Brain microvascular endothelial cell (primary cell): ENCODE measurements at regions not wholly inside any gene's neighbourhood (a gene's known extent, or its start where the extent isn't known, plus 50 kb on each side); places are given as distances from the start of the nearest gene placed in this dataset.
"Not testable (repeated sequence)": the region's sequence is repeated elsewhere in the genome, so short reads cannot be mapped to it uniquely, and the experiment has no call there.

Source experiments
- DNase-seq: peaks from one replicate; pipeline ENCODE4 v3.0.0-alpha.2; 2020
- H3K27ac ChIP-seq: fragments of 250-450 bp; sonication (Bioruptor Pico); 2 replicates; pipeline ENCODE4 v1.5.1; 2020; ENCODE audit warnings: mild to moderate bottlenecking, moderate library complexity
- H3K27me3 ChIP-seq: fragments of 250-450 bp; sonication (Bioruptor Pico); replicated peaks from 2 replicates; pipeline ENCODE4 v1.5.1; 2020; ENCODE audit warnings: mild to moderate bottlenecking
- H3K36me3 ChIP-seq: fragments of 250-450 bp; sonication (Bioruptor Pico); replicated peaks from 2 replicates; pipeline ENCODE4 v1.5.1; 2020; ENCODE audit warnings: mild to moderate bottlenecking
- H3K4me3 ChIP-seq: 2 replicates; pipeline ENCODE4 v1.5.1; 2011; ENCODE audit warnings: low read depth, mild to moderate bottlenecking, control low read depth, low read length, moderate library complexity
- in situ Hi-C: cut with HindIII; loops from 2 replicates; pipeline ENCODE4 v1.10.0; 2017; ENCODE audit warnings: low sequenced_read_pairs, low pct_ligation_motif_present
- TF ChIP-seq, protein P1 (sequence below): IDR thresholded peaks from 2 replicates; pipeline ENCODE4 v1.5.1; 2011; ENCODE audit warnings: low read depth, mild to moderate bottlenecking, moderate library complexity, low read length, control low read depth, inconsistent platforms; ENCODE audit errors: missing control alignments

DNA sequence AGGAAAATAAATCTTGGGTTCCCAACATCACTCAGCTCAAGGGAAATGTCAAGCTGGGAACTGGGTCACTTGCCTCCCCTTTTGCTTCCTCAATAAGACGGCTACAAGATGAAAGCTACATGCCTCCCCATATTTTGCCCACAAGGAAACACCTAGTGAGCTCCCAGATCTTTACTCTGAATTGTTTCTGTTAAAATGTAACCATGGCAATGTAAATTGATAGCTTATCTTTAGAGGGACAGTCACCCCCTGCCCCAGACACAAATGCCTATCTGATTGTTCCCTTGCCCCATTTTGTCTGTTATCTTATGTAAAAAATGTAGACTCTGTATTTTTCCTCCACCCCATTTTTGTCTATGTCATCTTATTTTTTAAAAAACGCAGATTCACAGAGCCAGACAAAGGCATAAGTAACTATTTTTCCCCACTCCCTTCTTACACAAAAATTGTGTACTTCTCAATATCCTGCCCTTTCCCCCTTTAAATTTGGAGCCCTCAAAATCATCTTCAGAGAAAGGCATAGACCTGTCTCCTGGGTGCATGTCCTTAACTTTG lies 288.7 kb upstream of the ERCC4 start:
- TF ChIP-seq, protein P1, sequence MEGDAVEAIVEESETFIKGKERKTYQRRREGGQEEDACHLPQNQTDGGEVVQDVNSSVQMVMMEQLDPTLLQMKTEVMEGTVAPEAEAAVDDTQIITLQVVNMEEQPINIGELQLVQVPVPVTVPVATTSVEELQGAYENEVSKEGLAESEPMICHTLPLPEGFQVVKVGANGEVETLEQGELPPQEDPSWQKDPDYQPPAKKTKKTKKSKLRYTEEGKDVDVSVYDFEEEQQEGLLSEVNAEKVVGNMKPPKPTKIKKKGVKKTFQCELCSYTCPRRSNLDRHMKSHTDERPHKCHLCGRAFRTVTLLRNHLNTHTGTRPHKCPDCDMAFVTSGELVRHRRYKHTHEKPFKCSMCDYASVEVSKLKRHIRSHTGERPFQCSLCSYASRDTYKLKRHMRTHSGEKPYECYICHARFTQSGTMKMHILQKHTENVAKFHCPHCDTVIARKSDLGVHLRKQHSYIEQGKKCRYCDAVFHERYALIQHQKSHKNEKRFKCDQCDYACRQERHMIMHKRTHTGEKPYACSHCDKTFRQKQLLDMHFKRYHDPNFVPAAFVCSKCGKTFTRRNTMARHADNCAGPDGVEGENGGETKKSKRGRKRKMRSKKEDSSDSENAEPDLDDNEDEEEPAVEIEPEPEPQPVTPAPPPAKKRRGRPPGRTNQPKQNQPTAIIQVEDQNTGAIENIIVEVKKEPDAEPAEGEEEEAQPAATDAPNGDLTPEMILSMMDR, result no peak

DNA sequence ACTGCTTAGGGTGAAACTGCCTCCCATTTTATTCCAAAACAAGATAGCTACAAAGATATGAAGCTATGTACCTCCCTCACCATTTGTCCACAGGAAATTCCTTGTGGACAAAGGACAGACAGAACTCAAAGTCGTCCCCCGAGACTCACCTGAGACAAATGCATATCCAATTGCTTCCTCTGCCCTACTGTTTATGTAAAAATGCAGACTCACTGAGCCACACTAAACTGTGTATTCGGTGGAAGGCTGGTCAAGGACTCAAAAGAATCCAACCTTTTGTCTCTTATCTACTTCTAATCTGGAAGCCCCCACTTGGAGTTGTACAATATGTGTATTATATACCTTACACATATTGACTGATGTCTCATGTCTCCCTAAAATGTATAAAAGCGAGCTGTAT lies 288.0 kb upstream of the ERCC4 start:
- in situ Hi-C loops, result no loop called here
- no peak for DNase-seq
- Histone ChIP-seq H3K27me3 (no peaks in the 10 kb centered on the region), H3K36me3 (no peaks in the 10 kb centered on the region), H3K27ac (no peak overlapping the region), H3K4me3 (no peak overlapping the region)
- TF ChIP-seq, protein P1, result no peak

More for the DNA sequence above, 288.7 kb upstream of the ERCC4 start:
- no peak for DNase-seq
- Histone ChIP-seq H3K27ac (no peak overlapping the region), H3K4me3 (no peak overlapping the region), H3K27me3 (no peaks in the 10 kb centered on the region), H3K36me3 (no peaks in the 10 kb centered on the region)
- in situ Hi-C loops, result no loop called here

DNA sequence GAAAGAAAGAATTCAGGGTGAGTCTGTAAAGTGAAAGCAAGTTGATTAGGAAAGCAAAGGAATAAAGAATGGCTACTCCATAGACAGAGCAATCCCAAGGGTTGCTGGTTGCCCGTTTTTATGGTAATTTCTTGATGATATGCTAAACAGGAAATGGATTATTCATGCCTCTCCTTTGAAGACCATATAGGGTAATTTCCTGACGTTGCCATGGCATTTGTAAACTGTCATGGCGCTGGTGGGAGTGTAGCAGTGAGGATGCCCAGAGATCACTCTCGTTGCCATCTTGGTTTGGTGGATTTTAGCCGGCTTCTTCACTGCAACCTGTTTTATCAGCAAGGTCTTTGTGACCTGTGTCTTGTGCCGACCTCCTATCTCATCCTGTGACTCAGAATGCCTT lies 287.4 kb upstream of the ERCC4 start:
- H3K4me3 ChIP-seq, H3K36me3 ChIP-seq, DNase-seq, H3K27ac ChIP-seq, in situ Hi-C loops, H3K27me3 ChIP-seq: not testable (repeated sequence)

DNA sequence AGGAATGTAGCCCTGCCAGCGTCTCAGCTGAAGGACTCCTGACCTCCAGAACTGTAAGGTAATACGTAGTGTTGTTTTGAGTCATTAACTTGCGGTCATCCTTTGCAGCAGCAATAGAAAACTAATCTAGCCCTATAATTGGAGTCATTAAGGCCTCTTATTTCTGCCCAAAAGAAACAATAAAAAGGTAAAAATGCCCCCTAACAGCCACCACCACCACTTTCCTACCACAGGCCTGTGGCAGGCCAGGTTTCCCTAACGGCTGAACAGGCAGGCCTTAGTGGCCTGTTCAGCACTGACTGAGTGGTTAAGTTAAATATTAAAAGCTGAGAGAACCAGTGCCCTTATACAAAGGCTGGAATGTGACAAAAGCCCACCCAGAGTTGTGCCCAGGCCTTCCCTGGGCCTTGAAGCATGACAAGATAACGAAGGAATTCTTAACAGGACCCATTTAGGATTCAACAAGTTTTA lies 286.5 kb upstream of the ERCC4 start:
- Histone ChIP-seq H3K4me3 (no peak overlapping the region), H3K27ac (no peak overlapping the region), H3K36me3 (no peaks in the 10 kb centered on the region), H3K27me3 (no peaks in the 10 kb centered on the region)
- TF ChIP-seq, protein P1, result no peak
- in situ Hi-C loops, result no loop called here
- no peak for DNase-seq

DNA sequence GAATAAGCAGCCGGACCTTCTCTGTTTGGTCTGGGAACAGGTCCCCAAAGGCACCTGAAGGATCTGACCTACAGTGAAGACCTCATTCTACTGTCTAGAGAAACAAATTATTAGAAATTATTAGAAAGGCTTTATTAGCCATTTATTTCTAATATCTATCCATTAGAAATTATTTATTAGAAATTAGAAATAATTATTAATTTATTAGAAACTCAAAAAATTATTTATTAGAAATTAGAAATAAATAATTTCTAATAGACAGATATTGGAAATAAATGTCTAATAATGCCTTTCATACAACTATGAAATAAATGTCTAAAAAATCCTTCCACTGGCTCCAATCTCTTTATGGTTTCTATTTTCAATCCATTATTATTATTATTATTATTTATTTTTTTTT lies 285.7 kb upstream of the ERCC4 start:
- TF ChIP-seq, protein P1, result no peak
- in situ Hi-C loops, result no loop called here

DNA sequence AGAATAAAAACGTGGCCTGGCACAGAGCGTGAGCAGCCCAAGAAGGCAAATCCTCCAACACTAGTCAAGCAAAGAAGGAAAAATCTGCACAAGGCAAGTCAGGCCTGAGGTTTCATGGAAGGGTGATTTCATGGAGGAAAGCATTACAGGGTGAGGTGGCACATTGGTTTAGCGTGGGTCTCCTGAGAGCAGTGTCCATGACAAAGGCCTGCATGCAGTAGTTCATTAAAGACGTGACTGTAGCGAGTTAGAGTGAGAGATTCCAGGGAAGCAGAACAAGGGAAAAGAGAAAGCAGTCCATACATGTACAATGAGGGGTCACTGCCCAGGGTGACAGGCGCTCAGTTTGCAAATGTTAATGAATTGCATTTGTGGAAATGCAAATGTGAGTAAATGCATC lies 285.0 kb upstream of the ERCC4 start:
- no peak overlapping the region for H3K27ac ChIP-seq
- no peaks in the 10 kb centered on the region for H3K27me3 ChIP-seq
- no peaks in the 10 kb centered on the region for H3K36me3 ChIP-seq
- no peak overlapping the region for H3K4me3 ChIP-seq
- no peak for DNase-seq
- in situ Hi-C loops, result no loop called here
- TF ChIP-seq, protein P1, result no peak

More for the DNA sequence above, 285.7 kb upstream of the ERCC4 start:
- Histone ChIP-seq H3K36me3 (no peaks in the 10 kb centered on the region), H3K27ac (no peak overlapping the region), H3K4me3 (no peak overlapping the region), H3K27me3 (no peaks in the 10 kb centered on the region)
- DNase-seq, result no peak
